Mononuclear cell (primary cell): ENCODE measurements at regions not wholly inside any gene's neighbourhood (a gene's known extent, or its start where the extent isn't known, plus 50 kb on each side); places are given as distances from the start of the nearest gene placed in this dataset.
"Not testable (repeated sequence)": the region's sequence is repeated elsewhere in the genome, so short reads cannot be mapped to it uniquely, and the experiment has no call there.

ENCODE experiments used
- H3K27me3 ChIP-seq: 2 replicates; pipeline ENCODE4 v1.6.0; 2011; ENCODE audit warnings: low read length, control low read depth; ENCODE audit not compliant: insufficient read depth
- H3K4me1 ChIP-seq: 2 replicates; pipeline ENCODE4 v1.5.1; 2011; ENCODE audit warnings: mild to moderate bottlenecking, low read length, control low read depth; ENCODE audit not compliant: insufficient read depth
- H3K4me3 ChIP-seq: 2 replicates; pipeline ENCODE4 v1.5.1; 2011; ENCODE audit warnings: mild to moderate bottlenecking, low read length, moderate library complexity
- H3K9me3 ChIP-seq: 2 replicates; pipeline ENCODE4 v1.5.1; 2011; ENCODE audit warnings: low read depth, mild to moderate bottlenecking, control low read depth, low read length

DNA sequence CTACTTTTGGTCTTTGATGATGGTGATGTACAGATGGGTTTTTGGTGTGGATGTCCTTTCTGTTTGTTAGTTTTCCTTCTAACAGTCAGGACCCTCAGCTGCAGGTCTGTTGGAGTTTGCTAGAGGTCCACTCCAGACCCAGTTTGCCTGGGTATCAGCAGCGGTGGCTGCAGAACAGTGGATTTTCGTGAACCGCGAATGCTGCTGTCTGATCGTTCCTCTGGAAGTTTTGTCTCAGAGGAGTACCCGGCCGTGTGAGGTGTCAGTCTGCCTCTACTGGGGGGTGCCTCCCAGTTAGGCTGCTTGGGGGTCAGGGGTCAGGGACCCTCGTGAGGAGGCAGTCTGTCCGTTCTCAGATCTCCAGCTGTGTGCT, 56.6 kb upstream of the TNFAIP8 start:
- H3K4me1 ChIP-seq: peaks cover 46% of the 10 kb centered on the region
- H3K9me3 ChIP-seq, H3K4me3 ChIP-seq, H3K27me3 ChIP-seq: not testable (repeated sequence)

- not testable (repeated sequence) for H3K27me3 ChIP-seq, H3K9me3 ChIP-seq, H3K4me3 ChIP-seq
- peaks cover 51% of the 10 kb centered on the region for H3K4me1 ChIP-seq
Observed at GRCh38 chr5:119299615-119300310, 56.1 kb upstream of the TNFAIP8 start.

DNA sequence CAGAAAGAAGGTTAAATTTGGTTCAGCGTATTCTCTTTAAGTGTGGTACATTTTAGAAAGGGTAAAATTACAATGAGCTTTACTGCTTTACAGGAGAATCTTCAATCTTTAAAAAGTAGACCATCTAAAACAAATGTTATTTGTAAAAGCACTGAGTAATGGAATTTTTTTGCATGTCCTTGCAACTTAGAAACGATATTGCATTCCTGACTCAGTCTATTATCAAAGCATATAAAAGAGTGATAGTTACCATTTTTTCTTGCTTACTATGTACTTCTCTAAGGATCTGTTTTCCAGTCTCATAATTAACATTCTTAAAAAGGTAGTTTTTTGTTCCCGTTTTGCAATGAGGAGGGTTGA, 55.5 kb upstream of the TNFAIP8 start:
- Histone ChIP-seq H3K27me3 (no peaks in the 10 kb centered on the region), H3K9me3 (no peaks in the 10 kb centered on the region), H3K4me3 (no peak overlapping the region), H3K4me1 (peaks cover 55% of the 10 kb centered on the region)

DNA sequence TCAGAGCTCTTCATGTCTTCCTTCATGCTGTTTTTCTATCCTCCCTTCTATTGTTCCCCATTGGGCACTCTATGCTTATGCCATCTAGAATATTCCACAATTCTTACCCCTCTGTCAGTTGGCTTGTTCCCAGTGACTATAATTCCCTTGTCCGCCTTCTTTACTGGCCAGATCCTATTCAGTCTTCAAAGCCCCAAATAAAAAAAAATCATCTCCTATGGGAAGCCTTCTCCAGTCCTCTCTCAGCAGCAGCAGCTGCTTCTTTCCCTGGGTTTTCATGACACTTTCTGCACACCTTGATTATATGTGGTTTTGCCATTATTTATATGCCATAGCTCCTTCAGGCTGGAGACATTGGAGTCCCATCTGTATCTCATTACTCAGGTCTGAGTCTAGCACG, 54.6 kb upstream of the TNFAIP8 start:
- Histone ChIP-seq H3K4me3 (no peak overlapping the region), H3K27me3 (no peaks in the 10 kb centered on the region), H3K4me1 (peaks cover 64% of the 10 kb centered on the region), H3K9me3 (no peaks in the 10 kb centered on the region)

DNA sequence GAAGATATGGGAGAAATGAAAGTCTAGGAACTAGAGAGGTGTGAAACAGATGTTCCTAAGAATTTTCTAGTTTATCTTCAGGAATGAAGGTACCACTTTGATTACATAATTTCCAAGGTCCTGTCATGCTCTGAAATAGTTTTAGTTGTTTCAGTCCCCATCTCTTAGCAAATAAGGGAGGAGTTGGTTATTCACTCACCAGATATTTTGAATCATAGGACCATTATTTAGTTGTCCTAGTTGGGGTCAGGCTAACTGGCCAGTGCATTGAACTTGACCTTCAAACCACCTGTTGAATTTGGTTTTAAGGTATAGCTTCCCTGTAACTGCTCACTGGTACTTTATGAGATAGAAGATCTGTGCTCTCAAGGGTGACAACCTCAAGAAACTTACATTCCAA, 53.9 kb upstream of the TNFAIP8 start:
- peaks cover 67% of the 10 kb centered on the region for H3K4me1 ChIP-seq
- H3K9me3 ChIP-seq: no peaks in the 10 kb centered on the region

DNA sequence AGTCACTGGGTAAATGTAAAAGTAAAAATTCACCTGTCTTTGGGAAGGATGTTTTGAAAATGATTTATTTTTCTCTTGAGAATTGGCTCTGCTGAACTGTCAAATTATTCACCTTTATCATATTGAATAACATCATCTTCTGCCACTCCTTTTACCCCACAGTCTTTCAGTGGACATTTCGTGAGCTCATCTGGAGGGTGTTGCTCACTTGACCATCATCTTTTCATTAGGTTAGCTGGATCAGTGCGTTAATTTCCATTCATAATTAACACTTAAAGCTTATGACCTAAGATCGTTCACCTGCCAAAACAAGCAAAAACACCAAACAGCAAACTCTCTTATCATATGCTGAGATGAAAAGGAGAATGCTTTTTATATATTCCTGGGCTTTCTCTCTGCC, 53.4 kb upstream of the TNFAIP8 start:
- H3K9me3 ChIP-seq: no peaks in the 10 kb centered on the region
- no peaks in the 10 kb centered on the region for H3K27me3 ChIP-seq
- peaks cover 70% of the 10 kb centered on the region for H3K4me1 ChIP-seq
- no peak overlapping the region for H3K4me3 ChIP-seq

More for the DNA sequence above, 53.9 kb upstream of the TNFAIP8 start:
- no peaks in the 10 kb centered on the region for H3K27me3 ChIP-seq
- no peak overlapping the region for H3K4me3 ChIP-seq

- no peak overlapping the region for H3K4me3 ChIP-seq
- H3K9me3 ChIP-seq: no peaks in the 10 kb centered on the region
- peaks cover 77% of the 10 kb centered on the region for H3K4me1 ChIP-seq
- H3K27me3 ChIP-seq: no peaks in the 10 kb centered on the region
Observed at GRCh38 chr5:119302916-119303897, 52.6 kb upstream of the TNFAIP8 start.

DNA sequence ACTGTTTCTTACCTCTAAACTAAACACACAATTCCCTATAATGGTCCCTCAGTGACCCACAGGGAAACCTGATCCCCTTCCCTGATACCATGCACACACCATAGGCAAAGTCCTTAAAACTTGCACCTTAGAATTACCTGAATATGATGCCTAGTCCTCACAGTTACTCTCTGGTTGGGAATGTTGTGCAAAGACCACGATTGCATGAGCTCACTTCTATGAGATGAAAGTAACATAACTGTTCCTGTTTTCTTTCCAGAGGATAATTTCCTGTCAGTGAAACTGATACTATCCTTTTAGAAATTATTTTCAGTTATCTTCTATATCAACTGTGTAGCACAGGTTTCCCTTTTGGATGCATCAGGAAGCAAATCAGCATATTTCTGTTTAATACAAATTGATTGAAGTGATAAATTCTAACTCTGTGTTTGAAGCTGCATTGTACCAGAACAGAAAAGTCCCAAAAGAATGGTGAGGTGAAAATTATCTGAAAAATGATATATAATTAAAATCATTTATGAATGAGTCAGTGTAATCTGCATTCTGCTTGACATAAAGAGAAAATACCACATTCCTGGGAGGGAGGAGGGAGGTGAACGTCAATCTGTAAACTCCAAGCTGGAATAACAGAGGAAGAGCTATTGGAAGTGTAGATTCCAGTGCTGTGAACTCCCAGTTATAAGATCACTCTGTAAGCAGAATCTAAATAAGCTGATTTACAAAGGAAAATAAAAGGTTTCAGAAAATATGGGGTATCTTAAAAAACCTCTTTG, 51.2 kb upstream of the TNFAIP8 start:
- Histone ChIP-seq H3K4me1 (peaks cover 88% of the 10 kb centered on the region), H3K4me3 (no peak overlapping the region), H3K9me3 (no peaks in the 10 kb centered on the region), H3K27me3 (no peaks in the 10 kb centered on the region)
